OCI-LY1 (cell line): ENCODE measurements at regions not wholly inside any gene's neighbourhood (a gene's known extent, or its start where the extent isn't known, plus 50 kb on each side); places are given as distances from the start of the nearest gene placed in this dataset.

Experiments used
- CTCF ChIP-seq: fragments of 200-600 bp; sonication (generic), shearing (Covaris generic); IDR thresholded peaks from 2 replicates; pipeline ENCODE4 v1.5.1; 2017; ENCODE audit warnings: mild to moderate bottlenecking, antibody characterized with exemption, low read length, moderate library complexity, mixed read lengths
- EZH2 ChIP-seq: fragments of 200-600 bp; sonication (generic), shearing (Covaris generic); IDR thresholded peaks from 2 replicates; pipeline ENCODE4 v1.8.0; 2017; ENCODE audit warnings: borderline replicate concordance, mixed run types, mild to moderate bottlenecking, antibody characterized with exemption, low read length, moderate library complexity, mixed read lengths

GRCh38 chr14:98582276-98582675, 689.7 kb downstream of the BCL11B start:
- TF ChIP-seq EZH2 (no peak), CTCF (no peak)
